ENCODE measurements at regions not wholly inside any gene's neighbourhood (a gene's known extent, or its start where the extent isn't known, plus 50 kb on each side); places are given as distances from the start of the nearest gene placed in this dataset.

- TF ChIP-seq RAD21 (IDR thresholded peaks at IDR 0.05; ENCODE audit: low read length) = no peak
- TF ChIP-seq FOS (IDR thresholded peaks at IDR 0.05; ENCODE audit: low read depth, low read length) = no peak
- no peak for TF ChIP-seq POLR2A (IDR thresholded peaks at IDR 0.05; ENCODE audit: low read depth, low read length)
Measured at GRCh38 chr9:32728181-32728580, 55.2 kb upstream of the TMEM215 start.

All from IMR-90 (cell line).